MCF 10A (cell line): ENCODE measurements at regions not wholly inside any gene's neighbourhood (a gene's known extent, or its start where the extent isn't known, plus 50 kb on each side); places are given as distances from the start of the nearest gene placed in this dataset.
"Not testable (repeated sequence)": the region's sequence is repeated elsewhere in the genome, so short reads cannot be mapped to it uniquely, and the experiment has no call there.

ENCODE experiments used
- BruUV-seq: library from RNA; stranded (reverse); fragments of 400-500 nt; replicated peaks from 2 replicates; lab custom pipeline; 2021; lab: Mats Ljungman, UMichigan
- CTCF ChIA-PET: fragments of 300-600 bp; sonication (Branson Sonifier 250); formaldehyde crosslinking; extraction: SDS; loops from one replicate; lab custom pipeline; 2021; ENCODE audit warnings: antibody characterized with exemption, inconsistent platforms; lab: Yijun Ruan, JAX
- POLR2A ChIA-PET: fragments of 300-600, 350-650 bp; sonication (Branson Sonifier 250); formaldehyde crosslinking; extraction: SDS; loops from one replicate; lab custom pipeline; 2020; ENCODE audit warnings: antibody characterized with exemption, inconsistent platforms; lab: Yijun Ruan, JAX
- DNase-seq: peaks from one replicate; pipeline ENCODE4 v3.0.0-alpha.2; 2018; ENCODE audit not compliant: unreplicated experiment
- H3K27ac Mint-ChIP-seq: one replicate; pipeline ENCODE4 v1.8.0; 2022; ENCODE audit warnings: mild to moderate bottlenecking, low read depth, mixed read lengths; ENCODE audit not compliant: unreplicated experiment
- H3K27me3 Mint-ChIP-seq: one replicate; pipeline ENCODE4 v1.8.0; 2022; ENCODE audit warnings: mixed read lengths; ENCODE audit not compliant: insufficient read depth, unreplicated experiment
- H3K36me3 Mint-ChIP-seq: one replicate; pipeline ENCODE4 v1.8.0; 2022; ENCODE audit warnings: mild to moderate bottlenecking, moderate library complexity, mixed read lengths; ENCODE audit not compliant: insufficient read depth, unreplicated experiment
- H3K4me1 Mint-ChIP-seq: one replicate; pipeline ENCODE4 v1.8.0; 2022; ENCODE audit warnings: mixed read lengths; ENCODE audit not compliant: insufficient read depth, unreplicated experiment
- H3K4me3 Mint-ChIP-seq: one replicate; pipeline ENCODE4 v1.8.0; 2022; ENCODE audit warnings: mild to moderate bottlenecking, moderate library complexity, mixed read lengths; ENCODE audit not compliant: unreplicated experiment
- H3K9me3 Mint-ChIP-seq: one replicate; pipeline ENCODE4 v1.8.0; 2022; ENCODE audit warnings: mixed read lengths; ENCODE audit not compliant: unreplicated experiment
- intact Hi-C: fragments of 100-400 bp; cut with micrococcal nuclease; formaldehyde crosslinking; loops from 2 replicates; pipeline ENCODE4 v1.14.1; 2022
- TF ChIP-seq, protein P1 (sequence below): fragments of 200-600 bp; IDR thresholded peaks from one replicate; pipeline ENCODE4 v1.8.0; 2022; ENCODE audit warnings: antibody characterized with exemption, mild to moderate bottlenecking; ENCODE audit not compliant: unreplicated experiment

GRCh38 chr5:107736638-107737037 lies 65.9 kb upstream of the EFNA5 start:
- intact Hi-C loops: no loop called here
- DNase-seq: no peak
- Mint-ChIP-seq H3K4me1 (peaks cover 5% of the 10 kb centered on the region), H3K4me3 (no peak overlapping the region), H3K27me3 (no peaks in the 10 kb centered on the region), H3K27ac (no peak overlapping the region), H3K36me3 (no peaks in the 10 kb centered on the region), H3K9me3 (no peaks in the 10 kb centered on the region)
- CTCF ChIA-PET: no interaction called here
- TF ChIP-seq, protein P1, sequence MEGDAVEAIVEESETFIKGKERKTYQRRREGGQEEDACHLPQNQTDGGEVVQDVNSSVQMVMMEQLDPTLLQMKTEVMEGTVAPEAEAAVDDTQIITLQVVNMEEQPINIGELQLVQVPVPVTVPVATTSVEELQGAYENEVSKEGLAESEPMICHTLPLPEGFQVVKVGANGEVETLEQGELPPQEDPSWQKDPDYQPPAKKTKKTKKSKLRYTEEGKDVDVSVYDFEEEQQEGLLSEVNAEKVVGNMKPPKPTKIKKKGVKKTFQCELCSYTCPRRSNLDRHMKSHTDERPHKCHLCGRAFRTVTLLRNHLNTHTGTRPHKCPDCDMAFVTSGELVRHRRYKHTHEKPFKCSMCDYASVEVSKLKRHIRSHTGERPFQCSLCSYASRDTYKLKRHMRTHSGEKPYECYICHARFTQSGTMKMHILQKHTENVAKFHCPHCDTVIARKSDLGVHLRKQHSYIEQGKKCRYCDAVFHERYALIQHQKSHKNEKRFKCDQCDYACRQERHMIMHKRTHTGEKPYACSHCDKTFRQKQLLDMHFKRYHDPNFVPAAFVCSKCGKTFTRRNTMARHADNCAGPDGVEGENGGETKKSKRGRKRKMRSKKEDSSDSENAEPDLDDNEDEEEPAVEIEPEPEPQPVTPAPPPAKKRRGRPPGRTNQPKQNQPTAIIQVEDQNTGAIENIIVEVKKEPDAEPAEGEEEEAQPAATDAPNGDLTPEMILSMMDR: no peak
- POLR2A ChIA-PET: no interaction called here
- BruUV-seq: no TSS peak

DNA sequence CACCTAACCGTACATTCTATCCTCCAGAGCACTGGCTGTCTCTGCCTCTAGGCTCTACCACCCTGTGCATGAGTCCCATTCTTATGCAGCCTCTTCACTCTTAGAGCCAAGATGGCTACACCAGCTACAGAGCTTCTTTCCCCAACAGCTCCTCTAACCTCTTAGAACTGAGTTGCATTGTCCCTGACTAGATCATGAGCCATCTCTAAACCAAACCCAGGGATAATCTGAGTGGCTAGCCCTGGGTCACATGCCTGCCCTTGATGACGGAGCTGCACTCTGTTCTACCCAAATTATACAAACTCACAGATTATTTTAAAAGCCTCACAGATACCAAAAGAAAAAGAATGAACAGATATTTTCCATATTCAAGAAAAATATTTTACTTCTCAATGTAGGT lies 65.4 kb upstream of the EFNA5 start:
- intact Hi-C loops, H3K9me3 Mint-ChIP-seq, H3K4me3 Mint-ChIP-seq, H3K27ac Mint-ChIP-seq, H3K36me3 Mint-ChIP-seq, H3K4me1 Mint-ChIP-seq, POLR2A ChIA-PET, H3K27me3 Mint-ChIP-seq, BruUV-seq, CTCF ChIA-PET, DNase-seq: not testable (repeated sequence)

- CTCF ChIA-PET: interaction anchor here (1.2 kb wide), 1 partner anchor 15 kb away, joined by 4 read pairs; no protein-coding TSS in a partner anchor
- no peaks in the 10 kb centered on the region for H3K27me3 Mint-ChIP-seq
These were observed 64.8 kb upstream of the EFNA5 start for GRCh38 chr5:107735558-107735957.

DNA sequence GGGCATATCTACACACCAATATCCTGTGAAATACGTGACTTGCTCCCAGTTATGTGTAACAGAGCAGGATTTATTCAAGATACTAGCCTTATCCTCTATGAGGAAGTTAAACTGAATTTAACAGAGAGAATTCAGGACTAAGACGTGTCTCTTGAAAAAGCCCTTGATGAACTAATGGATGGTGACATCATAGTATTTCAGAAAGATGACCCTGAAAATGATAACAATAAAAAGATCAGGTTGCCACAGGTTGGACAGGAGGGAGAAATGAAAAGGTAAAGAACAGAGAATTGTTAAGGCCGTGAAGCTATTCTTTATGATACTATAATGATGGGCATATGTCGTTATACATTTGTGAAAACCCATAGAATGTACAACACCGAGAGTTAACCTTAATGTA lies 56.2 kb upstream of the EFNA5 start:
- TF ChIP-seq, protein P1: no peak
- POLR2A ChIA-PET: no interaction called here
- CTCF ChIA-PET: no interaction called here
- Mint-ChIP-seq H3K27me3 (no peaks in the 10 kb centered on the region), H3K4me1 (no peaks in the 10 kb centered on the region), H3K36me3 (peaks cover 5% of the 10 kb centered on the region), H3K4me3 (no peak overlapping the region), H3K9me3 (peaks cover 10% of the 10 kb centered on the region), H3K27ac (no peak overlapping the region)
- BruUV-seq: no TSS peak
- intact Hi-C loops: no loop called here
- DNase-seq: no peak

More at GRCh38 chr5:107735558-107735957, 64.8 kb upstream of the EFNA5 start:
- DNase-seq: no peak
- Mint-ChIP-seq H3K27ac (no peak overlapping the region), H3K9me3 (no peaks in the 10 kb centered on the region), H3K36me3 (no peaks in the 10 kb centered on the region), H3K4me1 (peaks cover 5% of the 10 kb centered on the region), H3K4me3 (no peak overlapping the region)
- POLR2A ChIA-PET: interaction anchor here (0.6 kb wide), 1 partner anchor 691 kb away, joined by 3 read pairs; no protein-coding TSS in a partner anchor
- BruUV-seq: no TSS peak
- TF ChIP-seq, protein P1: no peak
- intact Hi-C loops: no loop called here

- H3K4me3 Mint-ChIP-seq: no peak overlapping the region
- peaks cover 5% of the 10 kb centered on the region for H3K36me3 Mint-ChIP-seq
- intact Hi-C loops: no loop called here
- BruUV-seq: no TSS peak
- POLR2A ChIA-PET: no interaction called here
- no peaks in the 10 kb centered on the region for H3K27me3 Mint-ChIP-seq
- no peak for DNase-seq
- peaks cover 30% of the 10 kb centered on the region for H3K9me3 Mint-ChIP-seq
- CTCF ChIA-PET: no interaction called here
- no peaks in the 10 kb centered on the region for H3K4me1 Mint-ChIP-seq
- H3K27ac Mint-ChIP-seq: no peak overlapping the region
- TF ChIP-seq, protein P1: no peak
These were observed 53.9 kb upstream of the EFNA5 start for GRCh38 chr5:107724642-107725041.

DNA sequence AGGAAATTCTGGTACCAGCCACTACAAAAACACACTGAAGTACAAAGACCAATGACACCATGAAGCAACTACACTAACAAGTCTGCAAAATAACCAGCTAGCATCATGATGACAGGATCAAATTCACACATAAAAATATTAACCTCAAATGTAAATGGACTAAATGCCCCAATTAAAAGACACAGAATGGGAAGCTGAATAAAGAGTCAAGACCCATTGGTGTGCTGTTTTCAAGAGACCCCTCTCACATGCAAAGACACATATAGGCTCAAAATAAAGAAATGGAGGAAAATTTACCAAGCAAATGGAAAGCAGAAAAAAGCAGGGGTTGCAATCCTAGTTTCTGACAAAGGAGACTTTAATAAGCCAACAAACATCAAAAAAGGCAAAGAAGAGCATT lies 50.5 kb upstream of the EFNA5 start:
- DNase-seq, H3K27me3 Mint-ChIP-seq, H3K27ac Mint-ChIP-seq, CTCF ChIA-PET, intact Hi-C loops, H3K4me1 Mint-ChIP-seq, BruUV-seq, H3K4me3 Mint-ChIP-seq, H3K36me3 Mint-ChIP-seq: not testable (repeated sequence)
- POLR2A ChIA-PET: interaction anchor here (0.6 kb wide), 1 partner anchor 22 kb away, joined by 3 read pairs; no protein-coding TSS in a partner anchor
- H3K9me3 Mint-ChIP-seq: peaks cover 30% of the 10 kb centered on the region
